GM18868 (cell line): ENCODE measurements at regions not wholly inside any gene's neighbourhood (a gene's known extent, or its start where the extent isn't known, plus 50 kb on each side); places are given as distances from the start of the nearest gene placed in this dataset.
"Not testable (repeated sequence)": the region's sequence is repeated elsewhere in the genome, so short reads cannot be mapped to it uniquely, and the experiment has no call there.

Source experiments
- ATAC-seq: cut with Tn5 transposase; IDR thresholded peaks from one replicate; pipeline ENCODE4 v1.9.1; 2021; ENCODE audit warnings: mild to moderate bottlenecking, moderate library complexity; ENCODE audit not compliant: unreplicated experiment

DNA sequence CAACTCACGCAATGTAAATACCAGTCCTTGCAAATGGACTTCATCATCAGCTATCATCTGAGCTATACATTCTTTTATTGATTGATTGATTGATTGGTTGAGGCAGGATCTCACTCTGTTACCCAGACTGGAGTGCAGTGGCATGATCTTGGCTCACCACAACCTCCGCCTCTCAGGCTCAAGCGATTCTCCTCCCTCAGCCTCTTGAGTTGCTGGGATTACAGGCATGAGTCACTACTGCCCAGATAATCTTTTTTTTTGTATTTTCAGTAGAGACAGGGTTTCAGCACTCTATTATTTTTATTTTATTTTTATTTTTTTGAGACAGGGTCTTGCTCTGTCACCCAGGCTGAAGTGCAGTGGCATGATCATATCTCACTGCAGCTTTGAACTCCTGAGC lies 369.5 kb downstream of the MAT2B start:
- ATAC-seq: not testable (repeated sequence)

DNA sequence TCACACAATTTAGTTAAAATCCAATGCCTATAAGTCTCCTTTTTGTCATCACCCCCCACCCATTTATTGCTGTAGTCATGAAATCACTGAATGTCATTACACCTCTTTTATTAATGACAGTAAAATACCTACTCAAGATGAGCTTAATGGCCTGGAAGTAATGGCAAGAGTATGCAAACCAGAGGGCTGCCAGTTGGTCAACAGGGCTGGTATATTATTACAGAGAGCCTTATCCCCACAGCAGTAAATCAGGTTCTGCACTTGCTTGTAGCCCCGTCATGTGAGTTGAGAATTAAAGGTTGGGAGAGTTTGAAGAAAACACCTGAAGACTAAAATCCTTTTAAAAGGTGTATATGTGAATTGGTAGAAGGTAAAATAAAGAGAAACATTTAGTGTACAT lies 372.4 kb downstream of the MAT2B start:
- no peak for ATAC-seq

DNA sequence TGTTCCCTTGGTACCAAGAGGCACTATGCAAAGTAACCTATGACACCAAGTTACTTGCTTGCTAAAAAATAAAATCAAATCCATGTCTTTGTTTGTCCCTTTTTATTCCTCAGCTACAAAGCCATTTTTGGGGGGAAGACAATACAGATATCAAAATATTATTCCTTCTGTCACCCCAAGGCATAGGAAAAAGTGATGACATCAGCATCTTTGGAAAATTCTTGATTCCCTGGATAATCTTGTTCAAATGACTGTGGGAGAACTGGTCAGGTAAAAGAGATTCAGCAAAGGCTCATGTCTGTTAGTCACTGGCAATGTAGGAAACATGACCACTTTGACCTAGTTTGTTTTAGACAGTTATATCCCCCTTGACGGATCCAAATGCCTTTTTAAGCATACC lies 373.1 kb downstream of the MAT2B start:
- no peak for ATAC-seq

DNA sequence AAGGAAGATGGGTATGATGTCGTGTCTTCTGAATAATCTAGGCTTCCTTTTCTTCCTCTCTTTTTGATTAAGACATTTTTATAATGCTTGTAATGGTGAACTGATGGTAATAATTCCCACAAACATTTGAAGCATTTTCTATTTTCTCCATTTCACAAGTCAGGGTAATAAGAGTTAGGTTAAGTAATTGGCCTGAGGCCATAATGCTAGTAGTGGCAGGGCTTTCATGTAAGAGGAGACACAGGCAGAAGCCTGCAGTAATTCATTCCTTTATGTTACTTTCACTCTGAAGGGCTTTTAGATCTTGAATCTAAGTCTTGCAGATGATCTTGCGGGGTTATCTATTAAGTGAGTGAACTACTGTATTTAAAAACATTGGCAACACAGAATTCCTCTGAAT lies 374.9 kb downstream of the MAT2B start:
- ATAC-seq: no peak

DNA sequence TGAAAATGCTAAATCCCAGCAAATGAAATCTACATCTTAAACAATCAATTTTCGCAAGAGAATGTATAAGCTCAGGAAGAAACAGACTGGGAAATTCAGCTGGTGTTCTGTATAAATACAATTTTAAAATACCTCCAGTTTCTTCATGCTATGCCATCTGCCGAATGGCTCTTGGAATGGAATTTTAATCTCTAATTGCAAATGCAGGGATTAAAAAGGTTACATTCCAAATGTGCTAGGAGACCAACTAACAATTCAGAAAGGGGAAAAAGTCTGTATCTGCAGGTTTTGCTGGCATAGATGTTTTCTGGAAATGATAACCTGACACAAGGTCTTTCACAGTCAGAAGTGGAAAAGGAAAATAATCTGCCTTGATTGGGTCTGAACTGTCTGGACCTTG lies 379.7 kb downstream of the MAT2B start:
- no peak for ATAC-seq

DNA sequence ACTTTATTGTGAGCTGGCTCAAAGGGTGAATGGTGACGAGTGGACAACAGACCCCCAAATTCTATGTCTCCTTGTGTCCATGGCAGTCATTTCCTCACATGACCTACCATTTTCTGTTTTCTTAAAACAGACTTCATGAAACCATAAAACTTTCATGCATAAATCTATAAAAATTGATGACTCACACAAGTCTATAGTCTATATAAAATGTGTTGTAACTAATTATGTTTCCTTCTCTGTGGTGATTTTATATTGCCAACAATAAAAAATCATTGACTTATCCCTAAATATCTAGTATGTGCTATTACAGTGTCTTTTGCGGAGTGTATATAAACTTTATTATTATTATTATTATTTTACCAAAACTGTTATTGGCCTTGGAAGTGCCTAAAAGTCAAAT lies 382.4 kb downstream of the MAT2B start:
- no peak for ATAC-seq

DNA sequence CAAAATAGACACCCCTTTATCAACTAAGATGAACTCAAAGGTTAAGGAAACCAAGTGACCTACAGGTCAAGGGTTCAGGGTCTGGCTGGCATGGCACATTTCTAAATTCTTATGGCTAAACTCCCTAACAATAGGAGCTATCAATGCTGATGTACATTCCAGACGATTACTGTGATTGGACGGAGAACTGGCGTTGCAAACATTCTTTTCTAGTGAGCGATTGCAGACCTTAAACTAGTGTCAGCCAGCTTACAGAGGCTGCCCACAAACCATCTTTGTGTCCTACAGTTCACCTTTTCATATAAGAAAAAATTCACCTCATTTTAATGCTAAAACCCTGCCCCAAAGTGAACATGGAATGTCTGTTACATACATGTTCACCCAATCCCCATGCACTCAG lies 382.9 kb downstream of the MAT2B start:
- no peak for ATAC-seq

DNA sequence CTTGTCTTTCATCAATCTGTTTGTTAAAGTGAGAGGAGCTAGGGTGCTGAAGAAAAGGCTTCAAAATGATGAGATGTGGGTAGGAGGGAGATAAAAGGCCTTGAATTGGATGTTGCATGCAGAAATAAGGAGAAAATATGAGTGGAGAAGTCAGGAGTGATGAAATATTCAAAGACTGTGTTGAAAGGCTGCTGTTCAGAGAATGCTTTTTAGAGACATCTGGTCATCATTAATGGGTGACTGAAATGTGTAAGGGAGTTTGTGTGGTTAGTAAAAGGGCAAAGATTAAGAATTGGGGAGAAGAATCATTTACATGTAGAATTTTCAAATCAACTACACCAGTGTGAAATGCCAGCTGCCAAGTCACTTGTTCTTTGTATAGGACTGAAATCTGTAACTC lies 383.9 kb downstream of the MAT2B start:
- no peak for ATAC-seq

DNA sequence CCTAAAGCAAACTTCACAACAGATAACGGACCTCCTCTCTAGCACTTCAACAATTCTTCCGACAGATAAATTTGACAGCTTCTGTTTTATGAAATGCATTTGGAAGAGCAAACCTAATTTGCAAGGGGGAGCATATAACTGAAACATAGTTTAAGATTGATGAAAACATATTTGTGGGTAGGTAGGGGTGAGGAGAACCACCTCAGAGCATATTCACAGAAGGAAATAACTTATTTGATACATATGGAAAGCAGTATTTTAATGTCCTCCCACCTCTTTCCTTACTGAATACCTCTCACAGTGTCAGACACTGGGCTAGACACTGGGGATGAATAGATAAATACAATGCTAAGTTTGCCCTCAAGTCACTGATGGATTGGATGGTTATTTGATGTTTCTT lies 384.8 kb downstream of the MAT2B start:
- ATAC-seq: no peak

DNA sequence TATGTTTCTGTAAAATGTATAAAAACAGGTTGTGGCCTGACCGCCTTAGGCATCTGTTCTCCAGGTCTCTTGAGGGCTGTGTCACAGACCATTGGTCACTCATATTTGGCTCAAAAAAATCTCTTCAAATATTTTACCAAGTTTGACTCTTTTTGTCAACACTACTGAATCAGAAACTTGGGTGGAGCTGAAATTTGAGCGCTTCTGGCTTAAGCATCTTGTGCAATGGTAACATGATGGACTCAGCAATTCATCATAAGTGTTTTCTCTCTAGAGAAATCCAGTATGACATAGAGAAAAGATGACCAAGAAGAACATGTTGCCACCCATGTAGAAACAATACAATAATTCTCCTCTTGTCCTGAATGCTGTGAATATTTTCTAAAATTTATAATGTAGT lies 387.9 kb downstream of the MAT2B start:
- ATAC-seq: no peak

DNA sequence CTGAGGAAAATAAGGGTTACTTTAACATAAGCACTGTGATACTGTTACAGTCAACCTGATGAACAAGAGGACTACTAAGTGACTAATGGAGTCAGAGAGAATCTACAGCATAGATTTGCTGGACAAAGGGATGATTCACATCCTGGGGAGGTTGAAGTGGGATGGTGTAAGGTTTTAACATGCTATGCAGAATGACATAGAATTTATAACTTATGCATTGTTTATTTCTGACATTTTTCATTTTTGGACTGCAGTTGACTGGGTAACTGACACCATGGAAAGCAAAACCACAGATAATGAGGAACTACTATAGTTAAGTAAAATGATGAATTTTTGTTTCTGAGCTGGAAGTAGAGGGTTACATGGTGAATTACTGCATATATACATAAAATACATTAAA lies 389.2 kb downstream of the MAT2B start:
- ATAC-seq: no peak

DNA sequence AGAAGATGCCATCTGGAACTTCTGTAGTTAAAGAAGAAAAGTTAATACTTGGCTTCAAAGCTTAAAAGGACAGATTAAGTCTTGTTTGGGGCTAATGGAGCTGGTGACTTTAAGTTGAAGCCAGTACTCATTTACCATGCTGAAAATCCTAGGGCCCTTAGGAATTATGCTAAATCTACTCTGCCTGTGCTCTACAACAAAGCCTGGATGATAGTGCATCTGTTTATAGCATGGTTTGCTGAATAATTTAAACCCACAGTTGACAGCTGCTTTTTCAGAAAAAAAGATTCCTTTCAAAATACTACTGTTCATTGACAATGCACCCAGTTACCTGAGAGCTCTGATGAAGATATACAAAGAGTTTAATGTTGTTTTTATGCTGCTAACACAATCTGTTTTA lies 393.5 kb downstream of the MAT2B start:
- no peak for ATAC-seq

DNA sequence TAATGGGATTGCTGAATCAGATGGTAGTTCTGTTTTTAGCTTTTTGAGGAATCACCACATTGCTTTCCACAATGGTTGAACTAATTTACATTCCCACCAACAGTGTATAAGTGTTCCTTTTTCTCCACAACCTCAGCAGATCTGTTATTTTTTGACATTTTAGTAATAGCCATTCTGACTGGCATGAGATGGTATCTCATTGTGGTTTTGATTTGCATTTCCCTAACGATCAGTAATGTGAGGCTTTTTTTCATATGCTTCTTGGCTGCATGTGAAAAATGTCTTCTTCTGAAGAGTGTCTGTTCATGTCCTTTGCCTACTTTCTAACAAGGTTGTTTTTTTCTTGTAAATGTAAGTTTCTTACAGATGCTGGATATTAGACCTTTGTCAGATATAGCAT lies 402.4 kb downstream of the MAT2B start:
- ATAC-seq: not testable (repeated sequence)

DNA sequence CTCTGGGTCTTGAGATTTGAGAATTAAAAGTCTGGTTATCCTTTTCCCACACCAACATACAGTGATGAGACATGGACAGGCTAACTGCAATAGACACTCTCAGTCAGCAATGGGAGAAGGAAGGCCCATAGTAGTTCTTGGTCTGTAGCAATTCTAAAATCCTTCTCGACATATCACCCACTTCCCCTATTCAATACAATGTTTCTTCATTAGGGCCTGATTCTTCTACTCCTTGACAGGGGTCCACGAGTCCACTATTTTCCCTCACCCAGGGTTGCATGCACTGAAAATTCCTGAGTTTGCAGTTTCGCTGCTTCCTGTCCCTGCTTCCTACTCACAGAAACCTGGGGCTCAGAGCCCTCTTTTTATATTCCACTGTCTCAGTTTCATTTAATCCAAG lies 402.8 kb downstream of the MAT2B start:
- no peak for ATAC-seq

DNA sequence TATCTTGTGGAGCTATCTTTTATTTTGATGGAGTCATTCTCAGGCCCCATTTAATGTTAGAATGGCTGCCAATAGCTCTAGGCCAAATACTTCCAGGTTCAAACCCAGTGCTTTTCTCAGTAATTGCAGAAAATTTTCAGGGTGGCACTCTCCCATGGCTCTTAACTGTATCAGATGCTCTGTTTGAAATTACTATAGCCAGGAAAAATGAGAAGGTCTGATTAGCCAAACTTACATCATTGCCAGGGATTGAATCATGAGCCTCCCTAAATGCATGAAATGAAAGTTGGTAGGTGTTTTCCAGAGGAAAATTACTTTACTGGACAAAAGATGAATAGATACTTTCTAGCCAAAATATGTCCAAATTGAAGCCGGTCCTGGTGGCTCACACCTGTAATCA lies 404.8 kb downstream of the MAT2B start:
- ATAC-seq: no peak

DNA sequence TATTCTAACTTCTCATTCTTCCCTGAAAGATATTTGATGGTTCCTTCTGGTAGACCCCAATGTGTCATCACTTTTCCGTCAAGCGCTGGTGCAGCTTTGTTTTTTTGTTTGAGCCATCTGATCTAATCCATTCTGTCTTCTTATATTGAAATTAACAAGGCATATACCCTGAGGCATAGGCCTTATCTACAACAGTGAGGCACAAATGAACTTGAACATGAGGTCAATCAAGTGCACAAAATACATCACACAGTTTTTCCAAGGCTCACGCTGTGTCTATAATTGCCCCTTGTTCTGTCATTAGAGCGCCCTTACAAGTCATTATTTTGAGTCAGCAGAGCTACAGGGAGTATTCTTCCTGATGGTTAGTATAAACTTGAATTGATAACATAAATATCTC lies 406.6 kb downstream of the MAT2B start:
- ATAC-seq: no peak

DNA sequence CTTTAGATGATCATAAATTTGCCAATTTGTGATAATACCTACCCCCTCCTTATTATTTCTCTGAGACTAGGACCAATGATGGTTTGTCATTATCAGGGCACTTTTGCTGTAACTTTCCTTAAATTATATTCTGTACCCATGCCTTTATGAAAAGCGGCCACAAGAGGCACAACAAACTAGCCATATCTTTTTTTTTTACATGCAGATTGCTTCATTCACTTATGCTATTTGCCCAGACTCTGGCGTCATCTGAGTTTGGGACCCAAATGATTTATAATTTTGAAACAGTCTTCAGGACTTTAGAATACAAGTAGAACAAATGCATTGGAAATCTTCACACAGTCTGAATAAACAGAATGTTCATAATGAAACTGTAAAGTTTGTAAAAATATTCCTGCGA lies 408.1 kb downstream of the MAT2B start:
- no peak for ATAC-seq

DNA sequence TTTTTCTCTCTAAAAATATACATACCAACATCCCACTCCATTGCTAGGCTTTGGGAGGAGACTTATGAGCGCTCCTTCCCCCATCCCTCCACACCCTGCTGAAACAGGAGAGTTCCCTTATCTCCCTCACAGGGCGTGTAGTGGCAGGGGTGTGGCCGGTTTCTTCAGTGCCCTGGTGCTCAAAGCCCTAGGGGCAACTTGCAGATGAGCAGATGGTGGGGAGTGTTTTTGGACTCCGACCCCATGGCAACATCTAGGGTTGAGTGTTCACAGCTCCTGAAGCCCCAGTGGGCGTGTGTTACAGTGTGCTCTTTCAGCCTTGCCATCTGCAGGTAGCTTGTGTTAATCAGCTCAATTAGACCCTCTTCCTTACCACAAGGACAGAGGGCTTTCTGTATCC lies 409.5 kb downstream of the MAT2B start:
- peak; percentile 38 for ATAC-seq

DNA sequence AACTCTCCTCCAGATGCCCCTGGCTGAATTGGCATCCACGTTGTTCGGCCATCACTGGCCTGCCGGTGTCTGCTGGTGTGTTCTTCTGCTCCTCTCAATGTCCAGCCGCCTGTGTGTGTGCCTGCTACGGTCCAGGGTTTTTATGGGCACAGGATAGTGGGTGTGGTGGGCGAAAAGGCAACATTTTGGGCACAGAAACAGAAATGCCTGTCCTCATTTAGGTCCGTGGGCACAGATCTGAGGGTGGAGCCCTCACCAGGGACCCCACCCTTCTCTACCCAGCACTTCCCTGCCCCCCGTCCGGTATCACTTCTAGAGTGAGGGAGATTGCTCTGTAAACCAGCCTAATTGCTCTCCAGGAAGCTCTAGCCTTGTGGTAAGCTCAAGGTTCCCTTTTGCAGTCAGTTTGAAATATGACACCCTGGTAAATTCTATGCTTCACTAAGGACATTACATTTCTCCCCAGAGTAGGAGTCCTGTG lies 410.1 kb downstream of the MAT2B start:
- ATAC-seq: peak; percentile 76

DNA sequence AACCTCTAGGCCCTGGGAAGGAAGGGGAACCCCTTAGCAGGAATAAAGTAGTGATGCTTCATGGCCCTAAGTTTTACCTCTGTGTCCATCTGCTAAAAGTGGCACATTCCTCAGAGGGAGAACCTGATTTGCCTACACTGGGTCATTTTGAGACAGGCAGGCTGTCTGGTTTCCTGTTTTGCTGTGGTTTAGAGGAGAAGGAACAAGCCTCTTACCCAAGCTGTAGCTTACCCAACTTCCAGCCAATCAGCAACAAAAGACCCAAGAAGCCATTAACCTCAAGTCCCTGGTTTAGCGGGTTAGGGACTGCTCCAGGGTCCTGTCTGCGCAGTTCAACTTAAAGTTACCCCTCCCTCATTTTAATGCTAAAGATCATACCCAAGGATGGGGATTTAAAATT lies 411.0 kb downstream of the MAT2B start:
- ATAC-seq: peak; percentile 69

DNA sequence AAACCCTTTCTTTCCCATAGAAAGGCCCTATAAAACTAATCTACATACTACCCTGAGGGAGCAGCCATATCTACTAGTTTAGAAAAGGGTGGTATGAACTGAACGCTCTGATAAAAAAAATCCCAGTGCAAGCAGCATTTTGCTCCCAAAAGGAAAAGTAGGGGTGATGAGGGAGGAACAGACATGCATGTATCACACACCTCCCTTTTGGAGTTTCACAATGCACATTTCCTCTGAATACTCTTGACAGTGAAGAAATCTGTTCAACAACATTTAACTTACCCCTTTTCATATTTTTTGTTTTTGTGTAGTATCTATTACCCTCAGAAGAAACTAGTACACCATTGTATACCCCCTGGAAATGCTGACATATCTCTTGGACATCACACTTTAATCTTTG lies 411.4 kb downstream of the MAT2B start:
- ATAC-seq: no peak

DNA sequence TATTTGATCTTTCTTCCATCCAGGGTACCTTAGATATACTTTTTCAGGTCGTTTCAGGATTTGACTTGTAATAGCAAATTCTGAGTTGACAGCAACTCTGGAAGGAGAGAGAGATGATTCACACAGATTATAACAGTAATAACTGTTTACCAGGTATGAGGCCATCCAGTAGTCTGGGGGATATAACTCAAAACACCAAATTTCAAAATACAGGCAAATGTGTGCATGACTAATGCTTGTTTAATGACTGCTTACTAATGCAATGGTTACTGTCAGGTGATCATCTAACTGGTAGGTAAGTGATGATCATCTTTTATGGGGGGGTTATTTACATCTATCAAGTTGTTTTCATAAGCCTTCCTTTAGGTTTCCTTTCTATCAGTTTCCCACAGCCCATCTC lies 412.3 kb downstream of the MAT2B start:
- no peak for ATAC-seq

DNA sequence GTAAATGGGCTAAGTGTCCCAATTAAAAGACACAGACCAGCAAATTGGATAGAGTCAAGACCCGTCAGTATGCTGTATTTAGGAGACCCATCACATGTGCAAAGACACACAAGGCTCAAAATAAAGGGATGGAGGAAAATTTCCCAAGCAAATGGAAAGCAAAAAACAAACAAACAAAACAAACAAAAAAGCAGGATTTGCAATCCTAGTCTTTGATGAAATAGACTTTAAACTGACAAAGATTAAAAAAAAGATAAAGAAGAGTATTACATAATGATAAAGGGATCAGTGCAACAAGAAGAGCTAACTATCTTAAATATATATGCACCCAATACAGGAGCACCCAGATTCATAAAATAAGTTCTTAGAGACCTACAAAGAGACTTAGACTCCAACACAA lies 429.6 kb downstream of the MAT2B start:
- ATAC-seq: not testable (repeated sequence)

DNA sequence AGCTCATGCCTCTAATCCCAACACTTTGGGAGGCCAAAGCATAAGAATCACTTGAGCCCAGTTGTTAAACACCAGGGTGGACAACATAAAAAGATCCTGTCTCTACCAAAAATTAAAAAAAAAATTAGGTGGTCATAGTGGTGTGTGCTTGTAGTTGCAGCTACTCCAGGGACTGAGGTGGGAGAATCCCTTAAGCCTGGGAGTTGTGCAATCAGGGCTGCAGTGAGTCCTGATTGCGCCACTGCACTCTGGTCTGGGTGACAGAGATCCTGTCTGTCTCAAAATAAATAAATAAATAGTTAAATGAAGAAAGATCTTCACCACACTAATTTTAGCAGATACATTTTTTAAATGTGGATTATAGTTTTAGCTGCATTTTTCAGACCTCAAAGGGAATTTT lies 433.2 kb downstream of the MAT2B start:
- ATAC-seq: no peak
